ENCODE measurements at regions not wholly inside any gene's neighbourhood (a gene's known extent, or its start where the extent isn't known, plus 50 kb on each side); places are given as distances from the start of the nearest gene placed in this dataset.

GRCh38 chr11:90585491-90585890 lies 362.6 kb upstream of the CHORDC1 start:
- TF ChIP-seq MAX (CRISPR knock-in tag; IDR thresholded peaks at IDR 0.05) (no peak), CTCF (IDR thresholded peaks at IDR 0.05) (no peak), SP1 (CRISPR knock-in tag; conservative IDR thresholded peaks at IDR 0.05) (no peak), ATF3 (CRISPR knock-in tag; conservative IDR thresholded peaks at IDR 0.05) (no peak), NFE2L1 (CRISPR knock-in tag; IDR thresholded peaks at IDR 0.05) (no peak)
